Fibroblast of mammary gland (primary cell): ENCODE measurements at regions not wholly inside any gene's neighbourhood (a gene's known extent, or its start where the extent isn't known, plus 50 kb on each side); places are given as distances from the start of the nearest gene placed in this dataset.

Experiments
- DNase-seq: peaks from one replicate; pipeline ENCODE4 v3.0.0-alpha.2; 2010; ENCODE audit warnings: low read depth
- H3K4me3 ChIP-seq: 2 replicates; pipeline ENCODE4 v1.5.1; 2011; ENCODE audit warnings: low read depth, mild to moderate bottlenecking, low read length, moderate library complexity; ENCODE audit not compliant: control insufficient read depth
- TF ChIP-seq, protein P1 (sequence below): conservative IDR thresholded peaks from 2 replicates; pipeline ENCODE4 v1.5.1; 2011; ENCODE audit warnings: low read depth, low read length, inconsistent platforms; ENCODE audit not compliant: control insufficient read depth, insufficient read depth

DNA sequence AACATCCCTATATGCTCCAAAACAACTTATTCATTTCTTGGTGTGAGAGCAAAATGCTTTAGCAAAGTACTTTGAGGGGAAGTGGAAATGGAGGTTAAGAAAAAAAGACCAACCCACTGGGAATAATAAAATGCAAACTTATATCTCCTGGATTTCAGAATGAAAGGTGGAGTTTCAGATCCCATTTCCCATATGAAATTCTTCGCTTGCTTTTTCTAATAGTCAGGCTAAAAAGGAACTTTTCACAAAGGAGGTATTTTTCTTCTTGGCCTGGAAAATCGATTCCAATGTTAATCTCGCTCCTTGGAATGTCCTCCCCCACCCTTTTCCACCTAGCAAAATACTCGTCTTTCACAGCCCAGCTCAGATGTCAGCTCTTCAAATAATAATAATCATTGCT is 360.9 kb downstream of the LPIN1 start:
- DNase-seq, result no peak
- no peak overlapping the region for H3K4me3 ChIP-seq
- TF ChIP-seq, protein P1, sequence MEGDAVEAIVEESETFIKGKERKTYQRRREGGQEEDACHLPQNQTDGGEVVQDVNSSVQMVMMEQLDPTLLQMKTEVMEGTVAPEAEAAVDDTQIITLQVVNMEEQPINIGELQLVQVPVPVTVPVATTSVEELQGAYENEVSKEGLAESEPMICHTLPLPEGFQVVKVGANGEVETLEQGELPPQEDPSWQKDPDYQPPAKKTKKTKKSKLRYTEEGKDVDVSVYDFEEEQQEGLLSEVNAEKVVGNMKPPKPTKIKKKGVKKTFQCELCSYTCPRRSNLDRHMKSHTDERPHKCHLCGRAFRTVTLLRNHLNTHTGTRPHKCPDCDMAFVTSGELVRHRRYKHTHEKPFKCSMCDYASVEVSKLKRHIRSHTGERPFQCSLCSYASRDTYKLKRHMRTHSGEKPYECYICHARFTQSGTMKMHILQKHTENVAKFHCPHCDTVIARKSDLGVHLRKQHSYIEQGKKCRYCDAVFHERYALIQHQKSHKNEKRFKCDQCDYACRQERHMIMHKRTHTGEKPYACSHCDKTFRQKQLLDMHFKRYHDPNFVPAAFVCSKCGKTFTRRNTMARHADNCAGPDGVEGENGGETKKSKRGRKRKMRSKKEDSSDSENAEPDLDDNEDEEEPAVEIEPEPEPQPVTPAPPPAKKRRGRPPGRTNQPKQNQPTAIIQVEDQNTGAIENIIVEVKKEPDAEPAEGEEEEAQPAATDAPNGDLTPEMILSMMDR, result no peak

DNA sequence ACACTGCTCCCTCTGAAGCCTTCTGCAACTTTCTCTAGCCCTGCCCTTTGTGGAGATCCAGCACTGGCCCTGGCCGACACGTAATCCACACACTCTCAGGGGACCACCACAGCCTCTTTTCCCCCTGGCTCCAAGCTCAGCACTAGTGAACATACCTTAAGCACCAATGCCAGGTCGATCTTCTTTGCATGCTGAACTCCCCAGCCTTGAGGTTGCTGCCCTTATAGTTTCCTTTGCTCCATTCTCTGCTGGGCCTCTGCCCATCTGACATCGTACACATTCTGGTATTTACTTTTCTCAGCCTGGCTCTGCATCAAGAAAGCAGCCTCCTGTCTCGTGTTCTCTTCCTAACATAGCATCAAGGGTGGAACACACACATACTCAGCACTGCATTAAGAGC is 361.5 kb downstream of the LPIN1 start:
- no peak overlapping the region for H3K4me3 ChIP-seq
- TF ChIP-seq, protein P1, result no peak
- no peak for DNase-seq

DNA sequence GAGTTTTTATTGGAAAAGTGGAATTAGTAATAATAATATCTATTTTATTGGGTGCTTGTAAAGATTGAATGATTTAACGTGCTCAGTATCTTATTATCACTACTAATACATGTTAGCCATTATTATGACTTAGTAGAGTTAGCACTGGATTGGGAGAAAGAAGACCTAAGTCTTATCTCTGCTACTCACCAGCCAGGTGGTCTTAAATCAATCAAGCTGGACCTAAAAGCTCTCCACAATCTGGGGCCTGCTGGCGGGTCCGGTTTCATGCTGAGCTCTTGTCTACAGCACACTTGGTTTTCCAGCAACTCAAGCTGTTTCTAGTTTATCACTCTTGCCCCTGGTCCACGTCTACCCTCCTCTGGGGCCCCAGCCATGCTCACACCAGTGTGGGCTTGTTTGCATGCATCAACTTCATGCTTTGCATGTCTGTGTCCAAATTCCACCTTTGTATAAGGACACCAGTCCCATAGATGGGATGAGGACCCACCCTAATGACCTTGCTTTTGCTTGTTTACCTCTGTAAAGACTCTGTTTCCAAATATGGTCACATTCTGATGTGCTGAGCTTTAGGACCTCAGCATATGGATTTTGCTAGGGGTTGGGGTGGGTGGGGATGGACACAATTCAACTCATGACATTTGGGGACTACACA is 363.1 kb downstream of the LPIN1 start:
- TF ChIP-seq, protein P1, result no peak
- H3K4me3 ChIP-seq, result no peak overlapping the region
- DNase-seq, result no peak

DNA sequence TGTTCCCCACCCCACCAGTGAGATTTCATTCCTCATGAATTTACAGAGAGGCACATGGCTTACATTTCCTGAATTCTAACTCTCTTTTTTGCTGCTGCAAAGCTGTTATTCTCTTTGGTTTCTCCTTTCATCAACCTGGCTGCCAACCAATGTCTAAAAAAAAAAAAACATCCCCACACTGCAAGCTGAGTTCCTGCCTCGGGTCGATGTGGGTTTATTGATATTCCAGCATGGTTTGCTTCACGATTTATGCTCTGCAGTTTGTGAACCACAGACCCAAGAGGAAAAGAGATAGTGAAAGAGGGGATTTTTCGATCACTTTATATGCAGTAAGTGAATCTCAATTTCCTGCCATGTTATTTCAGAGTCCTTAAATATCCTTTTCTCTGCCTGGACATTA is 363.6 kb downstream of the LPIN1 start:
- DNase-seq, result peak; percentile 10

DNA sequence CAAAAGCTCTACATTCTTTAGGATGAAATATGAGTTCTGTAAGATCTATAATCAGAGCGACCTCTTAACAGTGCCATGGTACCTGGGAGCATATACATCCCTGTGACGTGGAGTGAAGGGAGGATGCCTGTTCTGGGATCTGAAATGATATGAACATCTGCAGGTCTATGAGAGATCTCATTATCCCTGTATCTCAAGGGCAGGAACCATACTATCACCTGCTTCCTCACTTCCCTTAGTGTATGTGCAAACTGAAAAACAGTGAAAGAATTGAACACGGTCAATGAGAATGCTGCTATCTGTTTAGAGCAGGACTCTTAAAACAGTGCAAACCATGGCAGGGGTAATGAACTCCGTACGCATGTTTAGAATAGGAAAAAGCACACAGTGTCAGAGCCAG is 364.0 kb downstream of the LPIN1 start:
- DNase-seq, result no peak
- H3K4me3 ChIP-seq, result no peak overlapping the region
- TF ChIP-seq, protein P1, result no peak

More for the DNA sequence above, 363.6 kb downstream of the LPIN1 start:
- TF ChIP-seq, protein P1, result no peak
- H3K4me3 ChIP-seq, result no peak overlapping the region

DNA sequence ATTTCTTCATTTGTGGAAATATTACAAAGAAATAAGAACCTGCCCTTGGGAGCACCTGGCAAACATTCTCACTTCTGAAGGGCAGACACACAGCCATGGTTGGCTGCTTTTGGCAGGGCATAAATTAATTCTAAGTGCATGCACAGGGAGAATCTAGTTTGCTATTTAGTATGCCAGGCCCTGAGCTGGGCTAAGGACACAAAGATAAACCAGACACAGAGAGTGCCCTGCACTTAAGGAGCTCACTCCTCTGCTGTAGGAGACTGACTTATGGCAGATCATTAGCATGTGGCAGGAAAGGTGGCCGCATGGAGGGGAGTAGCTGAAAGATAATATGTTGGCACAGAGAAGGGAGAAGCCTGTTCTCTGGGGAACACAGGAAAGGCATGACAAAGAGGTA is 367.0 kb downstream of the LPIN1 start:
- no peak overlapping the region for H3K4me3 ChIP-seq
- TF ChIP-seq, protein P1, result no peak
- DNase-seq, result no peak

DNA sequence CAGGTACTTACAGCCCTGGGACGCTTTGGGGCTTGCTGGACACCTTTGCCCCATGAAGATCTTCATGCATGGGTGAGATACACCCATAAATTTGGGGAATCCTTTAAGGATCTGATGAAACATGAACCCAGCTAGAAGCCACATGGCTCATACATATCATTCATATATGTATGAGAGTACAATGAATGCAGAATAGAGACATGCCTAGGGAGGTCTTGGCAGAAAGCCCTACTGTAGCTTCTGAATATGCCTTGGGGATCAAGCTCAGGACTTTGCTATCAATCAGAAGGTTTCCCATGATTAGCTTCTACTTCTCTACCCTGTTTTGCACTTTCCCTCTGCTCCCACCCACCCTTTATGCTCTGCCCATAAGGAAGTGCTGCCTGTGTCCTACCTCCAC is 368.4 kb downstream of the LPIN1 start:
- no peak overlapping the region for H3K4me3 ChIP-seq
- TF ChIP-seq, protein P1, result no peak
- no peak for DNase-seq
